NCI-H524 treated with DMSO at 0.1 percent for 48 hours (cell line): ENCODE measurements at regions not wholly inside any gene's neighbourhood (a gene's known extent, or its start where the extent isn't known, plus 50 kb on each side); places are given as distances from the start of the nearest gene placed in this dataset.

Experiments
- DNase-seq: peaks from one replicate; lab custom pipeline; 2025; lab: John Stamatoyannopoulos, UW

GRCh38 chr6:14274546-14275492 is 157.2 kb downstream of the CD83 start:
- no peak for DNase-seq

- DNase-seq: no peak
Measured at GRCh38 chr6:14275493-14275851, 157.9 kb downstream of the CD83 start.

GRCh38 chr6:14276071-14276470 is 158.5 kb downstream of the CD83 start:
- DNase-seq: no peak

- DNase-seq: no peak
Measured at GRCh38 chr6:14276667-14277404, 159.3 kb downstream of the CD83 start.

GRCh38 chr6:14277405-14277930 is 159.9 kb downstream of the CD83 start:
- no peak for DNase-seq

- DNase-seq: no peak
Measured at GRCh38 chr6:14278006-14278405, 160.4 kb downstream of the CD83 start.

GRCh38 chr6:14278446-14278845 is 160.9 kb downstream of the CD83 start:
- no peak for DNase-seq

GRCh38 chr6:14280006-14280510 is 162.5 kb downstream of the CD83 start:
- no peak for DNase-seq

GRCh38 chr6:14280766-14281293 is 163.3 kb downstream of the CD83 start:
- no peak for DNase-seq

- DNase-seq: no peak
Measured at GRCh38 chr6:14281811-14282660, 164.5 kb downstream of the CD83 start.

- no peak for DNase-seq
Measured at GRCh38 chr6:14282854-14283505, 165.4 kb downstream of the CD83 start.

GRCh38 chr6:14283600-14284235 is 166.1 kb downstream of the CD83 start:
- no peak for DNase-seq

- DNase-seq: no peak
Measured at GRCh38 chr6:14284969-14285590, 167.5 kb downstream of the CD83 start.

- no peak for DNase-seq
Measured at GRCh38 chr6:14286144-14286543, 168.6 kb downstream of the CD83 start.

- no peak for DNase-seq
Measured at GRCh38 chr6:14286634-14287428, 169.3 kb downstream of the CD83 start.

- DNase-seq: no peak
Measured at GRCh38 chr6:14287707-14288106, 170.1 kb downstream of the CD83 start.

- no peak for DNase-seq
Measured at GRCh38 chr6:14288910-14289309, 171.3 kb downstream of the CD83 start.

GRCh38 chr6:14290041-14290771 is 172.6 kb downstream of the CD83 start:
- no peak for DNase-seq
